ENCODE measurements at regions not wholly inside any gene's neighbourhood (a gene's known extent, or its start where the extent isn't known, plus 50 kb on each side); places are given as distances from the start of the nearest gene placed in this dataset.

DNA sequence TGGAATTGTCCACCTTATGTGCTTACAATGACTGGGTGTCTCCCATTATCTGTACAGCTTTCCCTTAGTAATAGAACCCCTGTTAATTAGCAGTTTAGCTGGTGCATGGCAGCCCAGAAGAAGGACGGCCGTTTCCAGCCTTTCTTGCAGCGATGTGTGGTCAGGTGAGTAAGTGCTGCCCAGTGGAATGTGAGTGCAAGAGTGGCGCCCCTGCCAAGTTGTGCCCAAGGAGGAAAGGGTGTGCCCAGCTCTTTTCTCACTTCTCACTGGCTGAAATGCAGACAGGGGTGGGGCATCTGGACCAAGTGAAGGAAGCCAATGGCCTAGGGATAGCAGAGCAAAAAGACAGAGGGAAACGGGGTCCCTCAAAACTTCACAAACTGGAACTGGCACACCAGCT, 296.8 kb downstream of the PREX1 start:
- Histone ChIP-seq H3K27me3 (no peaks in the 10 kb centered on the region), H3K4me3 (no peak overlapping the region), H3K27ac (no peak overlapping the region), H3K4me1 (no peaks in the 10 kb centered on the region), H3K36me3 (no peaks in the 10 kb centered on the region), H3K9me3 (no peaks in the 10 kb centered on the region)
- TF ChIP-seq, protein P1, sequence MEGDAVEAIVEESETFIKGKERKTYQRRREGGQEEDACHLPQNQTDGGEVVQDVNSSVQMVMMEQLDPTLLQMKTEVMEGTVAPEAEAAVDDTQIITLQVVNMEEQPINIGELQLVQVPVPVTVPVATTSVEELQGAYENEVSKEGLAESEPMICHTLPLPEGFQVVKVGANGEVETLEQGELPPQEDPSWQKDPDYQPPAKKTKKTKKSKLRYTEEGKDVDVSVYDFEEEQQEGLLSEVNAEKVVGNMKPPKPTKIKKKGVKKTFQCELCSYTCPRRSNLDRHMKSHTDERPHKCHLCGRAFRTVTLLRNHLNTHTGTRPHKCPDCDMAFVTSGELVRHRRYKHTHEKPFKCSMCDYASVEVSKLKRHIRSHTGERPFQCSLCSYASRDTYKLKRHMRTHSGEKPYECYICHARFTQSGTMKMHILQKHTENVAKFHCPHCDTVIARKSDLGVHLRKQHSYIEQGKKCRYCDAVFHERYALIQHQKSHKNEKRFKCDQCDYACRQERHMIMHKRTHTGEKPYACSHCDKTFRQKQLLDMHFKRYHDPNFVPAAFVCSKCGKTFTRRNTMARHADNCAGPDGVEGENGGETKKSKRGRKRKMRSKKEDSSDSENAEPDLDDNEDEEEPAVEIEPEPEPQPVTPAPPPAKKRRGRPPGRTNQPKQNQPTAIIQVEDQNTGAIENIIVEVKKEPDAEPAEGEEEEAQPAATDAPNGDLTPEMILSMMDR (IDR thresholded peaks at IDR 0.05) = no peak
- DNase-seq (ENCODE audit: low spot score in 2 of 2) = no peak
- intact Hi-C loops (cut with DNase I) = no loop called here

DNA sequence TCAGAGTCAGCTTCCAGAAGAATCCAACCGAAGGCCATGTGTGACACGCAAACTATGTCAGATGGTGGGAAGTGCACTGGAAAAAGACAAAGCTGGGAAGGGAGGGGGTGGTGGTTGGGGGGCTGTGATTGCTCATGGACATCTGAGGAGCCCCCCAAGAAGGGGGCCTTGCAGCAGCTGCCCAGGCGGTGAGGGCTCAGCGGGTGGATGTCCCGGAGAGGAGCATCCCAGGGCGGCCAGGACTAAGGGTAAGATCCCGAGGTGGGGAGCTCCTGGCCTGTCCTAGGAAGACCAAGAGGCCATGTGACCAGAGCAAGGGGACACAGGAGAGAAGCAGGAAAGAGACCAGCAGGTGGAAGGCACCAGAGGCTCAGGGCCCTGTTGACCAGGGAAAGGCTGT, 299.5 kb downstream of the PREX1 start:
- Histone ChIP-seq H3K4me3 (no peak overlapping the region), H3K27ac (no peak overlapping the region), H3K4me1 (no peaks in the 10 kb centered on the region), H3K36me3 (no peaks in the 10 kb centered on the region), H3K27me3 (no peaks in the 10 kb centered on the region), H3K9me3 (no peaks in the 10 kb centered on the region)
- intact Hi-C loops (cut with DNase I) = no loop called here
- TF ChIP-seq, protein P1 (IDR thresholded peaks at IDR 0.05) = no peak
- no peak for DNase-seq (ENCODE audit: low spot score in 2 of 2)

DNA sequence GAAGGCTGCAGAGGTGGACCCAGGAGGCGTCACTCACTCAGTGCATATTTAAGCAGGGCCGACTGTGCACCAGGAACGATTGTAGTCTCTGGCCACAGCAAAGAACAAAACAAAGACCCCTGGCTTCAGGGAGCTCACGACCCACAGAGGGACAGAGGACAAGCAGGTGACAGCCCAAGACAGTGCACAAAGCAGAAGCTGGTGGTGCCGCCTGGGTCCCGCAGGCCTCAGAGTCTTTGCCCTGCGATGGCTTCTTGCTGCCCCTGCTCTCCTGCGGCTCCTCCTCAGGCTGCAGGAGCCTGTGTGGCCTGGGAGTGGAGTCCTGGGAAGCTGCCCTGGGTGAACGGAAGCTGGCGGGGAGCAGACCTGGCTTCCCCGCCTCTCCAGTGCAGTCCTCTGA, 300.0 kb downstream of the PREX1 start:
- DNase-seq (ENCODE audit: low spot score in 2 of 2) = no peak
- Histone ChIP-seq H3K4me1 (no peaks in the 10 kb centered on the region), H3K27me3 (no peaks in the 10 kb centered on the region), H3K4me3 (no peak overlapping the region), H3K36me3 (no peaks in the 10 kb centered on the region), H3K9me3 (no peaks in the 10 kb centered on the region), H3K27ac (no peak overlapping the region)
- TF ChIP-seq, protein P1 (IDR thresholded peaks at IDR 0.05) = no peak
- intact Hi-C loops (cut with DNase I) = no loop called here

DNA sequence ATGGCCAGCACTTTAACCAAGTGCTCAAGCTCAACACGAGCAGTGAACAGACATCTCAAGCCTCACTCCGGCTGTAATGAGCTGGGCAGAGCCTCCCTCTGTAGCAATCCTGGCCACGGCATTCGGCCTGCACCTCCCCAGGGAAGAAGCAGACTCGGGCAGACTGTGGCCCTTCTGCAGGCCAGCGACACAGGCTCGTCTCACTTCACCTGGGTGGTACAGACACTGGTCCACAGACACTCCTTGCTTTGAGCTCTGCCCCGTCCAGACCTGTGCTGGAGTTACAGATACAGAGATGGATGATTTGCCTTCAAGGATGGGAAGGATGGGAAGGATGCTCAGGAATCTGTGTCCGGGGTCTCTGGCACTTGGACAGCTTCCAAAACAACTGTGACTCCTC, 300.9 kb downstream of the PREX1 start:
- intact Hi-C loops (cut with DNase I) = no loop called here
- H3K9me3 ChIP-seq = no peaks in the 10 kb centered on the region
- TF ChIP-seq, protein P1 (IDR thresholded peaks at IDR 0.05) = no peak

DNA sequence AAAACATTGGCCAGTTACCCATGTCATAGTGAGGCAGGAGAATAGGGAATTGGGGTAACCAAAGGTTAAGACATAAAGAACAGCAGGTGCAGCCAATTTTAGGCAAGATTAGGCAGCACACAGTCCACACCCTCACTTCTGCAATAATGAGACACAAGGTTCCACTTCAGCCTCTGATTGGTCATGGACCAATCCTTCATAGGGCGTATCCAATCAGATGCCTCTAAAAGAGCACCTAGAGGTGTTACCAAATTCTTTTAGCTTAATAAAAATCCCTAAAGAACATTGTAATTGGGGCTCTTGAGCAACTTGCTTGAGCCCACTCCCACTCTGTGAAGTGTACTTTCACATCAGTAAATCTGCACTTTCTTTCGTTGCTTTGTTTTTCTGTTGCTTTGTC, 302.4 kb downstream of the PREX1 start:
- DNase-seq (ENCODE audit: low spot score in 2 of 2) = no peak
- intact Hi-C loops (cut with DNase I) = no loop called here
- Histone ChIP-seq H3K9me3 (no peaks in the 10 kb centered on the region), H3K4me1 (no peaks in the 10 kb centered on the region), H3K27ac (no peak overlapping the region), H3K4me3 (no peak overlapping the region), H3K27me3 (no peaks in the 10 kb centered on the region), H3K36me3 (no peaks in the 10 kb centered on the region)
- TF ChIP-seq, protein P1 (IDR thresholded peaks at IDR 0.05) = no peak

More for the DNA sequence above, 300.9 kb downstream of the PREX1 start:
- Histone ChIP-seq H3K27me3 (no peaks in the 10 kb centered on the region), H3K4me3 (no peak overlapping the region), H3K4me1 (no peaks in the 10 kb centered on the region), H3K36me3 (no peaks in the 10 kb centered on the region), H3K27ac (no peak overlapping the region)
- DNase-seq (ENCODE audit: low spot score in 2 of 2) = no peak

DNA sequence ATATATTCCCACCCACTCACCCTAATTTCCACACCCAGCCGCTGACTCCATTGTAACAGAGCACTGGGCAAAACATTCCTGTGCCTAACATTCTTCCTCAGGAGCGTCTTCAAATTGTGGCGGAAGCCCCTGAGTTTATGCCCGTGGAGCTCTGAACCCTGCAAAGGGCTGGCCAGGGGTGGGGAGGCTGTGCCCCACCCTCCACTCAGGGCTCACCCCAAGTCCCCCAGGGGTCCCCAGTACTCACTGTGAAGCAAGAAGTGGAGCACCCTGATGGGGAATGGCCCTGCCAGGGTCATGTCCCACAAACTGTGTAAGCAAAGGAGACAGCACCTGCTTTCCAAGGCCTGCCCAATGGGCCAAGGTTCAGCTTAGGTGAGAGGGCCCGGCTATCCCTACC, 303.2 kb downstream of the PREX1 start:
- Histone ChIP-seq H3K27ac (no peak overlapping the region), H3K4me3 (no peak overlapping the region), H3K36me3 (no peaks in the 10 kb centered on the region), H3K4me1 (no peaks in the 10 kb centered on the region), H3K27me3 (no peaks in the 10 kb centered on the region), H3K9me3 (no peaks in the 10 kb centered on the region)
- intact Hi-C loops (cut with DNase I) = no loop called here
- DNase-seq (ENCODE audit: low spot score in 2 of 2) = no peak
- TF ChIP-seq, protein P1 (IDR thresholded peaks at IDR 0.05) = no peak

All from ascending aorta (tissue), 2 donors.